Osteocyte (in vitro differentiated cells): ENCODE measurements at regions not wholly inside any gene's neighbourhood (a gene's known extent, or its start where the extent isn't known, plus 50 kb on each side); places are given as distances from the start of the nearest gene placed in this dataset.

Experiments
- DNase-seq: peaks from one replicate; pipeline ENCODE4 v3.0.0; 2021; ENCODE audit warnings: mixed read lengths; ENCODE audit not compliant: unreplicated experiment; ENCODE audit errors: extremely low spot score
- H3K27ac Mint-ChIP-seq: one replicate; pipeline ENCODE4 v1.8.0; 2021; ENCODE audit warnings: mild to moderate bottlenecking, mixed read lengths; ENCODE audit not compliant: unreplicated experiment
- H3K27me3 Mint-ChIP-seq: one replicate; pipeline ENCODE4 v1.8.0; 2021; ENCODE audit warnings: mixed read lengths; ENCODE audit not compliant: unreplicated experiment
- H3K36me3 Mint-ChIP-seq: one replicate; pipeline ENCODE4 v1.8.0; 2021; ENCODE audit warnings: mixed read lengths; ENCODE audit not compliant: unreplicated experiment
- H3K4me1 Mint-ChIP-seq: one replicate; pipeline ENCODE4 v1.8.0; 2021; ENCODE audit warnings: mixed read lengths; ENCODE audit not compliant: unreplicated experiment
- H3K4me3 Mint-ChIP-seq: one replicate; pipeline ENCODE4 v1.8.0; 2021; ENCODE audit warnings: mild to moderate bottlenecking, moderate library complexity, mixed read lengths; ENCODE audit not compliant: unreplicated experiment
- H3K9me3 Mint-ChIP-seq: one replicate; pipeline ENCODE4 v1.8.0; 2021; ENCODE audit warnings: mixed read lengths; ENCODE audit not compliant: unreplicated experiment
- TF ChIP-seq, protein P1 (sequence below): fragments of 200-600 bp; sonication (generic); IDR thresholded peaks from 2 replicates; pipeline ENCODE4 v1.5.0; 2021; ENCODE audit warnings: antibody characterized with exemption, mild to moderate bottlenecking, moderate library complexity

DNA sequence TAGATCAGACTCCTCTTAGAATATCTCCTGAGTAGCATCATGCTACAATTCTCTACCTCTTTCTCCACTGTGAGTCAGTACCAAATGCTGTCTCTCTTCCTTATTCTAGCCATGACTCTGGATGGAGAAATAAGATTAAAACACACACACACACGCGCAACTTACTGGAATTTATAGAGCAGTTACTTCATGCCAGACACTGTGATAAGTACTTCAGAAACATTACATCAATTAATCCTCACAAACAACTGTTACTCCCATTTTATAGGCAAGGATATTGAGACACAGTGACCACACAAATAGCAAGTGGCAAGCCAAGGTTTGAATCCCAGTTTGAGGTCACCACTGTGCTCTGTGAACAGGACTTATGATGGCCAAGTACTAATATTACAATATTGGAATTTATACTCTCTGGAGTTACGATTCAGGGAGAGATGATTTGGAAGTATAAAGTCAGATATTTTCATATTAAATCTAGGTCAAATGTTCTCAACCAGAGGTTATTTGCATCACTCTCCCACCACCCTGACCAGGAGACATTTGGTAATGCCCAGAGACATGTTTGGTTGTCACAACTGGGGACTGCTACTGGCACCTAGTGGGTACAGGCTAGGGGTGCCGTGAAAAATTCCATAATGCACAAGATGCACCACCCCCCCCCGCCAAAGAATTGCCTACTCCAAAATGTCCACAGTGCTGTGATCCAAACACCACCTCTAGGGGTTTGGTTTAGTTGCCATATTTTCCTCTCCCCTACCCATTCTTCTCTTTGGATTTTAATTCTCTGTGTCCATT lies 221.6 kb downstream of the LTN1 start:
- H3K36me3 Mint-ChIP-seq = no peaks in the 10 kb centered on the region
- no peak for DNase-seq
- TF ChIP-seq, protein P1, sequence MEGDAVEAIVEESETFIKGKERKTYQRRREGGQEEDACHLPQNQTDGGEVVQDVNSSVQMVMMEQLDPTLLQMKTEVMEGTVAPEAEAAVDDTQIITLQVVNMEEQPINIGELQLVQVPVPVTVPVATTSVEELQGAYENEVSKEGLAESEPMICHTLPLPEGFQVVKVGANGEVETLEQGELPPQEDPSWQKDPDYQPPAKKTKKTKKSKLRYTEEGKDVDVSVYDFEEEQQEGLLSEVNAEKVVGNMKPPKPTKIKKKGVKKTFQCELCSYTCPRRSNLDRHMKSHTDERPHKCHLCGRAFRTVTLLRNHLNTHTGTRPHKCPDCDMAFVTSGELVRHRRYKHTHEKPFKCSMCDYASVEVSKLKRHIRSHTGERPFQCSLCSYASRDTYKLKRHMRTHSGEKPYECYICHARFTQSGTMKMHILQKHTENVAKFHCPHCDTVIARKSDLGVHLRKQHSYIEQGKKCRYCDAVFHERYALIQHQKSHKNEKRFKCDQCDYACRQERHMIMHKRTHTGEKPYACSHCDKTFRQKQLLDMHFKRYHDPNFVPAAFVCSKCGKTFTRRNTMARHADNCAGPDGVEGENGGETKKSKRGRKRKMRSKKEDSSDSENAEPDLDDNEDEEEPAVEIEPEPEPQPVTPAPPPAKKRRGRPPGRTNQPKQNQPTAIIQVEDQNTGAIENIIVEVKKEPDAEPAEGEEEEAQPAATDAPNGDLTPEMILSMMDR = no peak
- H3K27ac Mint-ChIP-seq = peak overlapping the region; percentile 94
- H3K4me1 Mint-ChIP-seq = peaks cover 37% of the 10 kb centered on the region
- H3K9me3 Mint-ChIP-seq = no peaks in the 10 kb centered on the region
- H3K27me3 Mint-ChIP-seq = no peaks in the 10 kb centered on the region
- H3K4me3 Mint-ChIP-seq = peak overlapping the region; percentile 52

- no peak overlapping the region for H3K27ac Mint-ChIP-seq
- TF ChIP-seq, protein P1 = no peak
- no peak overlapping the region for H3K4me3 Mint-ChIP-seq
- no peaks in the 10 kb centered on the region for H3K36me3 Mint-ChIP-seq
- H3K4me1 Mint-ChIP-seq = peaks cover 27% of the 10 kb centered on the region
- H3K27me3 Mint-ChIP-seq = no peaks in the 10 kb centered on the region
- H3K9me3 Mint-ChIP-seq = peaks cover 4% of the 10 kb centered on the region
- no peak for DNase-seq
Measured at GRCh38 chr21:28769683-28770082, 223.0 kb downstream of the LTN1 start.

DNA sequence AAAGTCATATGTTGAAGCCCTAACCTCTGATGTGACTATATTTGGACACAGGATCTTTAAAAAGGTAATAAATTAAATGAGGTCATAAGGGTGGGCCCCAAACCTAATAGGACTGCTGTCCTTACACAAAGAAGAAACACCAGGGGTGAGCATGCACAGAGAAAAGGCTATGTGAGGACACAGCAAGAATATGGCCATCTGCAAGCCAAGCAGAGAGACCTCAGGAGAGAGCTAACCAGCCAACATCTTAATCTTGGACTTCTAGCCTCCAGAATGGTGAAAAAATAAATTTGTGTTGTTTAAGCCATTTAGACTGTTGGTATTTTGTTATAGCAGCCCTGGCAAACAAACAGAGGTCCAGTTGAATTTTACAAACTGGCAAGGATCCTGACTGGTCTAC lies 223.9 kb downstream of the LTN1 start:
- H3K4me1 Mint-ChIP-seq = peaks cover 22% of the 10 kb centered on the region
- peaks cover 4% of the 10 kb centered on the region for H3K9me3 Mint-ChIP-seq
- H3K4me3 Mint-ChIP-seq = no peak overlapping the region
- no peaks in the 10 kb centered on the region for H3K36me3 Mint-ChIP-seq
- H3K27ac Mint-ChIP-seq = no peak overlapping the region
- no peaks in the 10 kb centered on the region for H3K27me3 Mint-ChIP-seq
- no peak for DNase-seq
- TF ChIP-seq, protein P1 = no peak

- peaks cover 19% of the 10 kb centered on the region for H3K4me1 Mint-ChIP-seq
- peaks cover 4% of the 10 kb centered on the region for H3K9me3 Mint-ChIP-seq
- H3K27me3 Mint-ChIP-seq = no peaks in the 10 kb centered on the region
- H3K36me3 Mint-ChIP-seq = no peaks in the 10 kb centered on the region
- H3K27ac Mint-ChIP-seq = no peak overlapping the region
- DNase-seq = no peak
- no peak overlapping the region for H3K4me3 Mint-ChIP-seq
- TF ChIP-seq, protein P1 = no peak
Measured at GRCh38 chr21:28767523-28767922, 225.2 kb downstream of the LTN1 start.

- no peak for DNase-seq
- Mint-ChIP-seq H3K27me3 (no peaks in the 10 kb centered on the region), H3K9me3 (peaks cover 4% of the 10 kb centered on the region), H3K4me1 (no peaks in the 10 kb centered on the region), H3K27ac (no peak overlapping the region), H3K4me3 (no peak overlapping the region), H3K36me3 (no peaks in the 10 kb centered on the region)
- TF ChIP-seq, protein P1 = no peak
Measured at GRCh38 chr21:28763809-28764418, 228.8 kb downstream of the LTN1 start.
